ENCODE measurements at regions not wholly inside any gene's neighbourhood (a gene's known extent, or its start where the extent isn't known, plus 50 kb on each side); places are given as distances from the start of the nearest gene placed in this dataset.
"Not testable (repeated sequence)": the region's sequence is repeated elsewhere in the genome, so short reads cannot be mapped to it uniquely, and the experiment has no call there.

GRCh38 chr5:28975508-28975907 lies 1937.1 kb upstream of the CDH9 start:
- DNase-seq = no peak

GRCh38 chr5:28967848-28968247 lies 1929.5 kb upstream of the CDH9 start:
- no peak for DNase-seq

- DNase-seq = no peak
Measured at GRCh38 chr5:28961816-28962215, 1923.4 kb upstream of the CDH9 start.

- no peak for DNase-seq
Measured at GRCh38 chr5:28958581-28958980, 1920.2 kb upstream of the CDH9 start.

GRCh38 chr5:28957450-28957849 lies 1919.1 kb upstream of the CDH9 start:
- no peak for DNase-seq

GRCh38 chr5:28954074-28954473 lies 1915.7 kb upstream of the CDH9 start:
- no peak for DNase-seq

- no peak for DNase-seq
Measured at GRCh38 chr5:28947865-28948264, 1909.5 kb upstream of the CDH9 start.

- no peak for DNase-seq
Measured at GRCh38 chr5:28945859-28946258, 1907.5 kb upstream of the CDH9 start.

GRCh38 chr5:28929366-28929765 lies 1891.0 kb upstream of the CDH9 start:
- DNase-seq = not testable (repeated sequence)

- not testable (repeated sequence) for DNase-seq
Measured at GRCh38 chr5:28928327-28928790, 1890.0 kb upstream of the CDH9 start.

GRCh38 chr5:28927559-28928326 lies 1889.4 kb upstream of the CDH9 start:
- no peak for DNase-seq

GRCh38 chr5:28926422-28926821 lies 1888.0 kb upstream of the CDH9 start:
- DNase-seq = no peak

- no peak for DNase-seq
Measured at GRCh38 chr5:28917631-28918030, 1879.2 kb upstream of the CDH9 start.

GRCh38 chr5:28914297-28914696 lies 1875.9 kb upstream of the CDH9 start:
- DNase-seq = no peak

GRCh38 chr5:28903643-28904042 lies 1865.3 kb upstream of the CDH9 start:
- no peak for DNase-seq

GRCh38 chr5:28896949-28897348 lies 1858.6 kb upstream of the CDH9 start:
- no peak for DNase-seq

GRCh38 chr5:28880936-28881335 lies 1842.5 kb upstream of the CDH9 start:
- no peak for DNase-seq

GRCh38 chr5:28877050-28877449 lies 1838.7 kb upstream of the CDH9 start:
- no peak for DNase-seq

GRCh38 chr5:28864006-28864405 lies 1825.6 kb upstream of the CDH9 start:
- no peak for DNase-seq

GRCh38 chr5:28862860-28863196 lies 1824.4 kb upstream of the CDH9 start:
- no peak for DNase-seq

- no peak for DNase-seq
Measured at GRCh38 chr5:28862137-28862859, 1823.9 kb upstream of the CDH9 start.

- DNase-seq = no peak
Measured at GRCh38 chr5:28855626-28856025, 1817.2 kb upstream of the CDH9 start.

- DNase-seq = no peak
Measured at GRCh38 chr5:28850320-28850921, 1812.0 kb upstream of the CDH9 start.

- no peak for DNase-seq
Measured at GRCh38 chr5:28831042-28831441, 1792.7 kb upstream of the CDH9 start.
